T-helper 1 cell treated with Interleukin-12 subunit alpha and Interleukin-12 subunit beta and Interleukin-4 antibody, amounts not matched to agents 30 ng/mL and 1 ng/mL, for 36 hours (primary cell): ENCODE measurements at regions not wholly inside any gene's neighbourhood (a gene's known extent, or its start where the extent isn't known, plus 50 kb on each side); places are given as distances from the start of the nearest gene placed in this dataset.

Source experiments
- intact Hi-C: fragments of 100-400 bp; cut with micrococcal nuclease; formaldehyde crosslinking; loops from one replicate; pipeline ENCODE4 v1.15.1; 2024

- intact Hi-C loops, result no loop called here
Observed at GRCh38 chr15:31805090-31805662, 225.1 kb upstream of the CHRNA7 start.

DNA sequence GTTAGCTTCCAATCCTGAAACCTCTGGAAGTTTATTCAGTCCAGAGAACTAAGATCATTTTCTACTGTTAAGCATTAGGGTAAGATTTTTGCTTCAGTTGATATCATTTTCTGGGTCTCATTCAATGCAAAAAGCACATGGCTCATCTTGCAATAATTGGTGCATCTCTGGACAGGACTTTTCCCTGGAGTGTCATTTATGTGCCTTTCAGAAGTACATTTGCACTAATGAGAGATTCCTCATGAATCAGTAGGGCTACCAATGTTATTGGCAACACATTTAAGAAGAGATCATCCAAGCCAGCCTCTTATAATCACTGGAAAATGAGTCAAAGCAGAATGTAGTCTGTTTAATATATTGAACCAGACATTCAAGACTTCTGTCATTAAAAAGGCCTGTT is 224.2 kb upstream of the CHRNA7 start:
- intact Hi-C loops, result no loop called here

DNA sequence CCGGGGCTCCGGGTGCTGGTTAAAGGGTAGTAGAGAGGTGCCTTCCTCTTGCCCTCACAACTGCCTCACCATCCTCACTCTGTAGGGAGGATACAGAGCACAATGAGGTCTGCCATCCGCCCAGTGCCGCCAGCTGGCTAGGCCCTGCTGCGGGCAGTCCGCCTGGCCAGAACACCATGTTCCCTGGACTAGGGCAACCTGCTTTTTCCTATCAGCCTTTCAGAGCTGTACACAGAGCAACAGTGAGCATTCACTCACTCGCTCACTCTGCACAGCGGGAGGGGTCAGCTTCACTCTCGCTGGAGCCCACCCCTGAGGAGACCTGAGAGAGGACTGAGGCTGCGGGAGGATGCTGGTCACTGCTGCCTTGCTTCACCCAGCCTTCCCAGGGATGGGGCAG is 218.7 kb upstream of the CHRNA7 start:
- intact Hi-C loops, result no loop called here

DNA sequence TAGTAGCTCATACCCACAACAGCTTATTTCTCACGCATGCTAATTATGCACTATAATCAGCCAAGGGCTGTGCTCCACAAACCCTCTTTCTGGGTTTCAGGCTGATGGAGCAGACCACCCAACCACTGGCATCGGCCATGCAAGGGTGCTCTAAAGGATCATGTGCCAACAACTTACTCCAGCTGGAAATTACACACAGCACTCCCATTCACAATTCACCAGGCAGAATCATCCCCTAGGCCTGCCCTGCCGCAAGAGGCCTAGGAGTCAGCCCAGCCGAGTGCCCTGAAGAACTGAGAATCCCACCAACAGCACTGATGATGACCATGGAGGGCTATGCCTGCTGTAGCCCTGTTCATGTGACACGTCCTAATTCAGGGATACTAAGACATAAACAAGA is 216.2 kb upstream of the CHRNA7 start:
- intact Hi-C loops, result no loop called here

DNA sequence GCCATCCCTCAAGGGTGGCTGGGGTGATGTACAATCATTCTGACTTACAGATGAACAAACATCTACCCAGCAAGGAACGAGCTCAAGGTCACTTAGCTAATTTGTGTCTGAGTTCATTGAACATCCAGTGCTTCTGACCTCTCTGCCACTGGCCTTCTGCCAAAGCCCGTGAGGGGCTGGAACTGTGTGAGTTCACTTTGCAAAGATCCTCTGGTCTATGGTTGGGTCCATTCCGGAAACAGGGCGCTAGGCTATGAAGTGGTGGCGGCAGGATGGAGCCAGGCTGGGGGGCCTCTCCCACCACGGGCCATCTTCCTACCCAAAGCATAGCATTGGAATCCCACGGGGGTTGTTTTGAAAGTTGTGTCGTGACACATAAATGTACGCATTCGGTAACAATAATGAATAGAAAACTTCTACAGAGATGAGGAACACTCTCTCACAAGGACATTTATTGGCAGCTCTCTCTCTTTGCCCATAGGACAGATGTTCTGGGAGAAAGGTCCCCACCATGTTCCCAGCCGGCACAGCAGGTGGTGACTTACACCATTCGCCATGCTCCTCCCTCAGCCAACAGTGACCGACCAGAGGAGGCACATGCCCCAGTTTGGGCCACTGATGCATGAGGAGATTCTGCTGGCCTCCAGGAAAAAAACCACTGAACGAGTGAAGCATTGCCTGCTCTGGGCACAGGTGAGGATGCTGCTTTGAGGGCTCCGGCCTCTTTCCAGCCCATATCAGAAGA is 214.7 kb upstream of the CHRNA7 start:
- intact Hi-C loops, result no loop called here

- intact Hi-C loops, result no loop called here
Observed at GRCh38 chr15:31822463-31822862, 207.9 kb upstream of the CHRNA7 start.

DNA sequence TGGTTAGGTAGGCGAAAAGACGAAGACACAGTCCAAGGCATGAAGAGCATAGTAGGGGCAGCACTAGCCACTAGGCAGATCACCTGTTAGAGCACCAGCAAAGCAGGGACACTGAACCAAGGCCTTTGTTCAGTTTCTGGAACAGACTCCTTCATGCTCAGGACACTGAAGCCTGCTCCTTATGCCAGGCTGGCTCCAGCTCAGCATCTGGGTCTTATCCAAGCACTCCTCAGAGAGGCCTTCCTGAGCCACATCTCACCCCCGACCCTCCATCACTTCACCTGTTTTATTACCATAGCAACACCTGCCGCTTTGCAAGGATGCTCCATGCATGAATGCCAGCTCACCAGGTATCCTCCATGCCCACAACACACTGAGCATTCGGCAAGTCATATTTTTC is 206.3 kb upstream of the CHRNA7 start:
- intact Hi-C loops, result no loop called here

GRCh38 chr15:31828594-31828993 is 201.7 kb upstream of the CHRNA7 start:
- intact Hi-C loops, result no loop called here

- intact Hi-C loops, result no loop called here
Observed at GRCh38 chr15:31830591-31830990, 199.7 kb upstream of the CHRNA7 start.

GRCh38 chr15:31831596-31831995 is 198.7 kb upstream of the CHRNA7 start:
- intact Hi-C loops, result no loop called here

DNA sequence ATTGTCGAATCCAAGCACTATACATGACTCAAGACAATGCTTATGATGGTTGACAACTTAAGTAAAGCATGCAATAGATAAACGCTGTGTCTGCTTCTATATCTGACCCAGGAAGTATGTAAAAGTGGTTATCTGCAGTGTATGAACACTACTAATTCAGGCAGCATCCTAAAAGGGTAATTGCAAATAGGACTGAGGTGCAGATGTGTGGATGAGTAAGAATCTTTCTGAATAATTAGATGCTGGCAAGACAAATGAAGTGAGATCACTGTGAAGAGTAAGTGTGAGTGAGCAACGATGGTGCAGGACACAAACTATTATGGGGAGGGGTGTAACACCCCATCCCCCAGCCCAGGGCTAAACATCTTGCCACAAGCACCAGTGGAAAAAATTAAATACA is 195.7 kb upstream of the CHRNA7 start:
- intact Hi-C loops, result no loop called here

DNA sequence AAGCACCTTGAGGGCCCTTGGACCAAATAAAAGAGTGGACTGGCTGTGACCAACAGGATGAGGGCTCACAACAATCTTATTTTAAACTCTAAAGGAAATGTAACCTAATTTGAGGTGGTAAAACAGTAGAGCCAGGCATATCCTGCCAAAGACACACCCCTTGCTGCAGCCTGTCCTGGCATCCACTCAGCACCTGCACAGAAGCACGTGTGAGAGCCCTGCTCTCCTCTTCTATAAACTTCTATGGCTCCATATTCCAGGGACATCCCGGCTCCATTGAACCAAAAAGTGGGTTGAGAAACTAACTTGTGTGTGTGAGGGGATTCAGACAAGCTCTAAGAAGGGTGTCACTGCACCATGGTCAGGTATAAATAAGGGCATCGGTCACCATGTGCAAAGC is 190.9 kb upstream of the CHRNA7 start:
- intact Hi-C loops, result no loop called here

GRCh38 chr15:31840849-31841476 is 189.4 kb upstream of the CHRNA7 start:
- intact Hi-C loops, result no loop called here

DNA sequence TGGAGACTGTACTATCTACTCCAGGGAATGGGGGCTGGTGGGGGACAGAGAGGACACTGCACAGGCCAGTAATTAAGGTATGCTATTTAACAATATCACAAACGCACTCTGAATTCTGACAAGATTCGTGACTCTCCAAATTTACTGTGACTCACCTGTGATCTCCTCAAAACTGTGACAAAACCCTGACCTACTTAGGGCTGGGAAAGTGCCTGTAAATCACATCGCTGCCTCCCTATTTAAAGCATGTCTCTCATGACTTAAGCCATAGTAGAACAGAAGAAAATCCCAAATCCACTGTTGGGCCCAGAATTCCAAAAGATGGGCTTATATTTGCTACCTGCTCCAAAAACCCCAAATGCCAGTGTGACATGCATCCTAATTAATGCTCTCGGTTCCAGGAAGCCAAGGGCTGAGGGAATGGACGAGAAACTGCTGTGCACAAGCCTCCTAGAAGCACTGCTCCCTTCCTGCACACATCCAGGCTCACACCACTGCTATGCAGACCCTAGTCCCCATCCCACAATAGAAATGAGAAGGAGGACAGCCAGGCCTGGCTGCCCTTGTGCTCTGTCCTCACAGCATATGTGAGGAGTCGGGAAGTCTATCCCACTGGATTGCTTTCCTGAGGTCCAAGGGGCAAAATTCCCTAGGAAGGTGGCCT is 187.7 kb upstream of the CHRNA7 start:
- intact Hi-C loops, result no loop called here

DNA sequence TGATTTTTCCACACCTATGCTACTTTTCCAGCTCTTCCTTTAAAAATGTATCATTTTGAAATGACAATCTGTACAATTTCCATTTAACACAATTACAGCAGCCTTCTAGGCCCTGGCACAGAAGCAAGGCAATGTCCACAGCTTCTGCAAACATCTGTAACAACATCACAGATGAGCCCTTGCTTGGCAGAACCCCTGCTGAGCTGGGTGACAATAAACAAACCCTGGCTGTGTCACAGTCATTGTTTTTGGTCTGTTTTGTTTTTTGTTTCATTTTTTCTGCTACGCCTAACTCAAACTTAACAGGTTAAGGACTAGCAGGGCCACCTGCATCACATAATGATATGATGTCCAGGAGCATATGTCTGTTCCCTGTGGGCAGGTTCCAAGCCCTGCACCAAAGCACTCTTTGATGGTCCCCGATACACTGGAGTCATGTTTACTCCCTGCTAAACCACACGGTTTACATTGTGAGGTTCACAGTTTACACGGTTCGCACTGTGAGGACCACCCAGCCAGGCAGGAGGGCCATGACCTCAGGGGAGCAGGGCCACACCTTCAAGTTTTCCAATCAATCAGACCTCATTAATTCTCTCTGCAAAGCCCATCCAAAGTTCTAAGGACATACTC is 186.8 kb upstream of the CHRNA7 start:
- intact Hi-C loops, result no loop called here

DNA sequence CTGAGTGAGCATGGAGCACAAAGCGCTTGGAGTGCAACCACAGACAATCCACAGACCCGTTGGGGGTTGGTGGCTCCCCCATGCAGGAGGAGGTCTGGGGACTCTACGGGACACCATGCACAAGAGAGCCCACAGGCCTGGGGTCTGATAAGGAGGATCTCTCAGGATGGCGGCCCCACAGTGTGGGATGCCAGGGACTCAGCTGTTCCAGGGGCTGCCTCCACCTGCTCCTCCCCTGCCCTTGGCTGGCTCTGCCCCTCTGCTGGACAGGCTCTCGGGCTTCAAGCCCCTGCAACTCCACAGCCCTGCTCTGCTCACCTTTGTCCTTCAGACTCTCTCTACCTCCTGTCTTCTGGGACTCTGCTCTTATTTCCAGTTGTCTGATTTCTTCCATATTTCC is 184.5 kb upstream of the CHRNA7 start:
- intact Hi-C loops, result no loop called here

GRCh38 chr15:31847961-31848360 is 182.4 kb upstream of the CHRNA7 start:
- intact Hi-C loops, result no loop called here

GRCh38 chr15:31848621-31849020 is 181.7 kb upstream of the CHRNA7 start:
- intact Hi-C loops, result no loop called here

- intact Hi-C loops, result no loop called here
Observed at GRCh38 chr15:31852933-31853799, 177.1 kb upstream of the CHRNA7 start.

- intact Hi-C loops, result no loop called here
Observed at GRCh38 chr15:31856581-31856980, 173.7 kb upstream of the CHRNA7 start.

GRCh38 chr15:31857194-31857593 is 173.1 kb upstream of the CHRNA7 start:
- intact Hi-C loops, result no loop called here
